Ovary (tissue), 3 donors: ENCODE measurements at regions not wholly inside any gene's neighbourhood (a gene's known extent, or its start where the extent isn't known, plus 50 kb on each side); places are given as distances from the start of the nearest gene placed in this dataset.

Experiments
- EP300 ChIP-seq: sonication (generic); formaldehyde crosslinking; IDR thresholded peaks from one replicate; pipeline ENCODE4 v1.6.1; 2017; ENCODE audit warnings: antibody characterized with exemption
- POLR2A ChIP-seq: fragments of 450-650 bp; IDR thresholded peaks from one replicate; pipeline ENCODE4 v1.6.1; 2017; ENCODE audit warnings: antibody characterized with exemption, mild to moderate bottlenecking, moderate library complexity
- TF ChIP-seq, protein P1 (sequence below), 3 donors: fragments of 450-650 bp in 2 of 3; fragments of 200-600 bp in 1 of 3; IDR thresholded peaks; one replicate each; pipeline versions ENCODE4 v1.5.1 to v1.8.0; 2016 to 2022; ENCODE audit warnings: antibody characterized with exemption in 3 of 3, mild to moderate bottlenecking in 1 of 3
- donor health status: DM: no; HTN: no; CAD: no.

DNA sequence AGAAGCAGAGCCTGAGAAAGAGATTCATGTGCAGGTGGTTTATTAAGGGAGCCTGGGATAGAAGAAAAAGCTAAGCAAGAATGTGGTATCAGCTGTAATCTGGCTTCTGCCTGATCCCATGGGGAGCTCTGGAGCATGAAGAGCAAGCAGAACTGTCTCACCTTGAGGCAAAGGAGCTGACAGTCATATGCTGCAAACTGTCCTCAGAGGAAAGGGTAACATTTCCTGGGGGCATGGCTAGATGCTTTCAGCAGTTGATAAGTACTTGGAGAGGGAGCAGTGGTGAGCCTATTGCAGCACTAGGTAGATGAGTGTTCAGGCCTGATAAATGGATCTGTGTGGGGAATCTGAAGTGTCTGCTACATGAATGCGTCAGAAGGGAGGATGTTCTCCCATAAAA lies 621.5 kb upstream of the BTBD3 start:
- TF ChIP-seq, protein P1, sequence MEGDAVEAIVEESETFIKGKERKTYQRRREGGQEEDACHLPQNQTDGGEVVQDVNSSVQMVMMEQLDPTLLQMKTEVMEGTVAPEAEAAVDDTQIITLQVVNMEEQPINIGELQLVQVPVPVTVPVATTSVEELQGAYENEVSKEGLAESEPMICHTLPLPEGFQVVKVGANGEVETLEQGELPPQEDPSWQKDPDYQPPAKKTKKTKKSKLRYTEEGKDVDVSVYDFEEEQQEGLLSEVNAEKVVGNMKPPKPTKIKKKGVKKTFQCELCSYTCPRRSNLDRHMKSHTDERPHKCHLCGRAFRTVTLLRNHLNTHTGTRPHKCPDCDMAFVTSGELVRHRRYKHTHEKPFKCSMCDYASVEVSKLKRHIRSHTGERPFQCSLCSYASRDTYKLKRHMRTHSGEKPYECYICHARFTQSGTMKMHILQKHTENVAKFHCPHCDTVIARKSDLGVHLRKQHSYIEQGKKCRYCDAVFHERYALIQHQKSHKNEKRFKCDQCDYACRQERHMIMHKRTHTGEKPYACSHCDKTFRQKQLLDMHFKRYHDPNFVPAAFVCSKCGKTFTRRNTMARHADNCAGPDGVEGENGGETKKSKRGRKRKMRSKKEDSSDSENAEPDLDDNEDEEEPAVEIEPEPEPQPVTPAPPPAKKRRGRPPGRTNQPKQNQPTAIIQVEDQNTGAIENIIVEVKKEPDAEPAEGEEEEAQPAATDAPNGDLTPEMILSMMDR (IDR thresholded peaks at IDR 0.05) = no peak
- TF ChIP-seq EP300 (no peak), POLR2A (no peak)
